Calu3 (cell line): ENCODE measurements at regions not wholly inside any gene's neighbourhood (a gene's known extent, or its start where the extent isn't known, plus 50 kb on each side); places are given as distances from the start of the nearest gene placed in this dataset.

Experiments used
- BruUV-seq: library from RNA; stranded (reverse); fragments of 400-500 nt; replicated peaks from 2 replicates; lab custom pipeline; 2021; lab: Mats Ljungman, UMichigan
- CTCF ChIA-PET: fragments of 300-600 bp; sonication (Branson Sonifier 250); formaldehyde crosslinking; loops from one replicate; lab custom pipeline; 2022; ENCODE audit warnings: antibody characterized with exemption; lab: Charles Lee
- DNase-seq: peaks from one replicate; pipeline ENCODE4 v3.0.0; 2022
- H3K27ac Mint-ChIP-seq: one replicate; pipeline ENCODE4 v1.8.0; 2022; ENCODE audit warnings: mixed read lengths; ENCODE audit not compliant: unreplicated experiment
- H3K27me3 Mint-ChIP-seq: one replicate; pipeline ENCODE4 v1.8.0; 2022; ENCODE audit warnings: mixed read lengths; ENCODE audit not compliant: unreplicated experiment
- H3K36me3 Mint-ChIP-seq: one replicate; pipeline ENCODE4 v1.8.0; 2022; ENCODE audit warnings: mild to moderate bottlenecking, moderate library complexity, mixed read lengths; ENCODE audit not compliant: insufficient read depth, unreplicated experiment
- H3K4me1 Mint-ChIP-seq: one replicate; pipeline ENCODE4 v1.8.0; 2022; ENCODE audit warnings: mild to moderate bottlenecking, low read depth, mixed read lengths; ENCODE audit not compliant: unreplicated experiment
- H3K4me3 Mint-ChIP-seq: one replicate; pipeline ENCODE4 v1.8.0; 2022; ENCODE audit warnings: mild to moderate bottlenecking, low read depth, moderate library complexity, mixed read lengths; ENCODE audit not compliant: unreplicated experiment
- H3K9me3 Mint-ChIP-seq: one replicate; pipeline ENCODE4 v1.8.0; 2022; ENCODE audit warnings: low read depth, mixed read lengths; ENCODE audit not compliant: unreplicated experiment
- intact Hi-C: fragments of 100-400 bp; cut with micrococcal nuclease; formaldehyde crosslinking; loops from one replicate; pipeline ENCODE4 v1.10.0; 2022; ENCODE audit not compliant: unreplicated experiment
- TF ChIP-seq, protein P1 (sequence below): fragments of 200-600 bp; IDR thresholded peaks from one replicate; pipeline ENCODE4 v1.8.0; 2022; ENCODE audit warnings: antibody characterized with exemption; ENCODE audit not compliant: unreplicated experiment

DNA sequence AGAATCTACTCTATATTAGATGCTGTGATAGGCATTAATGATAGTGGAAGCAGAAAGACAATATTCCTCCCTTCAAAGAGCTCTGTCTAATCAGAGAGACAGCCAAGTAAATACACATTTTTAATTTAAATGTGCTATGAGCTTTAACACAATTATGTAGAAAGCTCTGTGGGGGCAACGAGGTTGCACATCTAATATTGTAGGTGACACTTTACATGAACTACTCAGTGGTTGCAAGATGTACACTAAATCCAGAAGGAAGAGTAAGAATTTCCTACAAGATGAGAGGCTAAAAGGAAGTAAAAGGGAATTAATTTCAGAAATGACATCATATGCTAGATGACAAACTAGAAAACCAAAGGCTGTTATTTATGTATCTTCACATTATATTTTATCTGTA, 120.9 kb downstream of the SPCS3 start:
- Mint-ChIP-seq H3K36me3 (peaks cover 3% of the 10 kb centered on the region), H3K27ac (no peak overlapping the region), H3K4me3 (no peak overlapping the region), H3K9me3 (no peaks in the 10 kb centered on the region), H3K27me3 (no peaks in the 10 kb centered on the region), H3K4me1 (peaks cover 42% of the 10 kb centered on the region)
- BruUV-seq = no TSS peak
- no peak for DNase-seq
- intact Hi-C loops = loop anchor here (5.0 to 10.0 kb wide), 2 partner anchors 52 to 94 kb away; no protein-coding TSS in a partner anchor
- TF ChIP-seq, protein P1, sequence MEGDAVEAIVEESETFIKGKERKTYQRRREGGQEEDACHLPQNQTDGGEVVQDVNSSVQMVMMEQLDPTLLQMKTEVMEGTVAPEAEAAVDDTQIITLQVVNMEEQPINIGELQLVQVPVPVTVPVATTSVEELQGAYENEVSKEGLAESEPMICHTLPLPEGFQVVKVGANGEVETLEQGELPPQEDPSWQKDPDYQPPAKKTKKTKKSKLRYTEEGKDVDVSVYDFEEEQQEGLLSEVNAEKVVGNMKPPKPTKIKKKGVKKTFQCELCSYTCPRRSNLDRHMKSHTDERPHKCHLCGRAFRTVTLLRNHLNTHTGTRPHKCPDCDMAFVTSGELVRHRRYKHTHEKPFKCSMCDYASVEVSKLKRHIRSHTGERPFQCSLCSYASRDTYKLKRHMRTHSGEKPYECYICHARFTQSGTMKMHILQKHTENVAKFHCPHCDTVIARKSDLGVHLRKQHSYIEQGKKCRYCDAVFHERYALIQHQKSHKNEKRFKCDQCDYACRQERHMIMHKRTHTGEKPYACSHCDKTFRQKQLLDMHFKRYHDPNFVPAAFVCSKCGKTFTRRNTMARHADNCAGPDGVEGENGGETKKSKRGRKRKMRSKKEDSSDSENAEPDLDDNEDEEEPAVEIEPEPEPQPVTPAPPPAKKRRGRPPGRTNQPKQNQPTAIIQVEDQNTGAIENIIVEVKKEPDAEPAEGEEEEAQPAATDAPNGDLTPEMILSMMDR = no peak
- CTCF ChIA-PET = no interaction called here

GRCh38 chr4:176441594-176441993, 121.8 kb downstream of the SPCS3 start:
- intact Hi-C loops = loop anchor here (5.0 to 10.0 kb wide), 2 partner anchors 51 to 93 kb away; no protein-coding TSS in a partner anchor

GRCh38 chr4:176443117-176443516, 123.4 kb downstream of the SPCS3 start:
- H3K36me3 Mint-ChIP-seq = peaks cover 3% of the 10 kb centered on the region
- no peaks in the 10 kb centered on the region for H3K27me3 Mint-ChIP-seq
- no TSS peak for BruUV-seq
- H3K4me3 Mint-ChIP-seq = peak overlapping the region; percentile 7
- peak; percentile 25 for DNase-seq
- peak overlapping the region; percentile 80 for H3K27ac Mint-ChIP-seq
- no peaks in the 10 kb centered on the region for H3K9me3 Mint-ChIP-seq
- CTCF ChIA-PET = no interaction called here
- TF ChIP-seq, protein P1 = no peak
- H3K4me1 Mint-ChIP-seq = peaks cover 33% of the 10 kb centered on the region
- intact Hi-C loops = loop anchor here (5.0 to 10.0 kb wide), 2 partner anchors 49 to 92 kb away; no protein-coding TSS in a partner anchor

More at GRCh38 chr4:176441594-176441993, 121.8 kb downstream of the SPCS3 start:
- H3K9me3 Mint-ChIP-seq = no peaks in the 10 kb centered on the region
- TF ChIP-seq, protein P1 = no peak
- H3K4me1 Mint-ChIP-seq = peaks cover 41% of the 10 kb centered on the region
- H3K27ac Mint-ChIP-seq = peak overlapping the region; percentile 80
- H3K4me3 Mint-ChIP-seq = no peak overlapping the region
- DNase-seq = no peak
- no peaks in the 10 kb centered on the region for H3K27me3 Mint-ChIP-seq
- no TSS peak for BruUV-seq
- H3K36me3 Mint-ChIP-seq = peaks cover 3% of the 10 kb centered on the region
- CTCF ChIA-PET = no interaction called here

- CTCF ChIA-PET = no interaction called here
These were observed 124.1 kb downstream of the SPCS3 start for GRCh38 chr4:176443646-176444409.

More at GRCh38 chr4:176443646-176444409, 124.1 kb downstream of the SPCS3 start:
- intact Hi-C loops = loop anchor here (5.0 to 10.0 kb wide), 2 partner anchors 48 to 91 kb away; no protein-coding TSS in a partner anchor
- no peak for DNase-seq
- Mint-ChIP-seq H3K9me3 (no peaks in the 10 kb centered on the region), H3K4me3 (peak overlapping the region; percentile 14), H3K27me3 (no peaks in the 10 kb centered on the region), H3K4me1 (peaks cover 33% of the 10 kb centered on the region), H3K27ac (peak overlapping the region; percentile 80), H3K36me3 (peaks cover 3% of the 10 kb centered on the region)
- TF ChIP-seq, protein P1 = no peak
- TSS peak; percentile 58 for BruUV-seq
